ENCODE measurements at regions not wholly inside any gene's neighbourhood (a gene's known extent, or its start where the extent isn't known, plus 50 kb on each side); places are given as distances from the start of the nearest gene placed in this dataset.

- no peak for DNase-seq (ENCODE audit: low read depth in 4 of 4, low spot score in 3 of 4)
Measured at GRCh38 chr5:161235569-161235968, 311.0 kb downstream of the GABRB2 start.

GRCh38 chr5:161233553-161233952 is 313.0 kb downstream of the GABRB2 start:
- no peak for DNase-seq (ENCODE audit: low read depth in 4 of 4, low spot score in 3 of 4)

- peak in 1 of 4 donors; percentile 1 for DNase-seq (ENCODE audit: low read depth in 4 of 4, low spot score in 3 of 4)
Measured at GRCh38 chr5:161230221-161230620, 316.3 kb downstream of the GABRB2 start.

GRCh38 chr5:161219816-161220215 is 326.7 kb downstream of the GABRB2 start:
- DNase-seq (ENCODE audit: low read depth in 4 of 4, low spot score in 3 of 4), result no peak

- no peak for DNase-seq (ENCODE audit: low read depth in 4 of 4, low spot score in 3 of 4)
Measured at GRCh38 chr5:161216877-161217276, 329.6 kb downstream of the GABRB2 start.

GRCh38 chr5:161212123-161212712 is 334.3 kb downstream of the GABRB2 start:
- DNase-seq (ENCODE audit: low read depth in 4 of 4, low spot score in 3 of 4), result no peak

GRCh38 chr5:161201558-161201957 is 345.0 kb downstream of the GABRB2 start:
- DNase-seq (ENCODE audit: low read depth in 4 of 4, low spot score in 3 of 4), result no peak

- DNase-seq (ENCODE audit: low read depth in 4 of 4, low spot score in 3 of 4), result no peak
Measured at GRCh38 chr5:161190778-161191177, 338.8 kb upstream of the ATP10B start.

GRCh38 chr5:161190086-161190485 is 338.1 kb upstream of the ATP10B start:
- DNase-seq (ENCODE audit: low read depth in 4 of 4, low spot score in 3 of 4), result no peak

- DNase-seq (ENCODE audit: low read depth in 4 of 4, low spot score in 3 of 4), result no peak
Measured at GRCh38 chr5:161189452-161189851, 337.4 kb upstream of the ATP10B start.

- no peak for DNase-seq (ENCODE audit: low read depth in 4 of 4, low spot score in 3 of 4)
Measured at GRCh38 chr5:161183559-161183958, 331.5 kb upstream of the ATP10B start.

GRCh38 chr5:161176221-161176620 is 324.2 kb upstream of the ATP10B start:
- DNase-seq (ENCODE audit: low read depth in 4 of 4, low spot score in 3 of 4), result no peak

- DNase-seq (ENCODE audit: low read depth in 4 of 4, low spot score in 3 of 4), result no peak
Measured at GRCh38 chr5:161169776-161170175, 317.8 kb upstream of the ATP10B start.

GRCh38 chr5:161167016-161167767 is 315.2 kb upstream of the ATP10B start:
- peak in 1 of 4 donors; percentile 0 for DNase-seq (ENCODE audit: low read depth in 4 of 4, low spot score in 3 of 4)

GRCh38 chr5:161165998-161166660 is 314.1 kb upstream of the ATP10B start:
- DNase-seq (ENCODE audit: low read depth in 4 of 4, low spot score in 3 of 4), result no peak

- no peak for DNase-seq (ENCODE audit: low read depth in 4 of 4, low spot score in 3 of 4)
Measured at GRCh38 chr5:161157925-161158324, 305.9 kb upstream of the ATP10B start.

GRCh38 chr5:161155451-161155850 is 303.4 kb upstream of the ATP10B start:
- DNase-seq (ENCODE audit: low read depth in 4 of 4, low spot score in 3 of 4), result no peak

GRCh38 chr5:161152415-161152940 is 300.5 kb upstream of the ATP10B start:
- no peak for DNase-seq (ENCODE audit: low read depth in 4 of 4, low spot score in 3 of 4)

- DNase-seq (ENCODE audit: low read depth in 4 of 4, low spot score in 3 of 4), result no peak
Measured at GRCh38 chr5:161150441-161150988, 298.5 kb upstream of the ATP10B start.

GRCh38 chr5:161149078-161149477 is 297.1 kb upstream of the ATP10B start:
- DNase-seq (ENCODE audit: low read depth in 4 of 4, low spot score in 3 of 4), result no peak

- DNase-seq (ENCODE audit: low read depth in 4 of 4, low spot score in 3 of 4), result no peak
Measured at GRCh38 chr5:161138751-161139455, 286.9 kb upstream of the ATP10B start.

Data from left renal pelvis (tissue), 4 donors.